ENCODE measurements at regions not wholly inside any gene's neighbourhood (a gene's known extent, or its start where the extent isn't known, plus 50 kb on each side); places are given as distances from the start of the nearest gene placed in this dataset.
"Not testable (repeated sequence)": the region's sequence is repeated elsewhere in the genome, so short reads cannot be mapped to it uniquely, and the experiment has no call there.

GRCh38 chr17:77609553-77610517, 348.7 kb upstream of the TNRC6C start:
- peak; percentile 93 to 94 for ATAC-seq

DNA sequence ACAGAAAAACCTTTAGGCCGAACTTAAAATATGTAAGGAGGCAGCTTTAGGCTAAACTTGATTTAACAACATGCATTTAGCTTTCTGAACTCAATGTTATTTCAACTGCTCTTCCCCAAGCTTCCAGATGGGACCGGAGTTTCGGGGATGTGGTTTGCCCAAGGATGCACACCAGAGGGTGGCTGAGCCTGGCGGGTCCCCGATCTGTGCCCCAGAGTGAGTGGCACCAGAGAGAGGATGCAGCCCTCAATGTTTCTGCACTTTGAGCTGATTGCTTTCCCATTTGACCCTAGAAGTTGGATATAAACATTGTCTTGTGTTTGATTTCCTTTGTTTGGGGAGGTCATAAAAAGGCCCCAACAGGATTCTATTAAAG, 348.0 kb upstream of the TNRC6C start:
- ATAC-seq: peak in 1 of 2 donors; percentile 15

DNA sequence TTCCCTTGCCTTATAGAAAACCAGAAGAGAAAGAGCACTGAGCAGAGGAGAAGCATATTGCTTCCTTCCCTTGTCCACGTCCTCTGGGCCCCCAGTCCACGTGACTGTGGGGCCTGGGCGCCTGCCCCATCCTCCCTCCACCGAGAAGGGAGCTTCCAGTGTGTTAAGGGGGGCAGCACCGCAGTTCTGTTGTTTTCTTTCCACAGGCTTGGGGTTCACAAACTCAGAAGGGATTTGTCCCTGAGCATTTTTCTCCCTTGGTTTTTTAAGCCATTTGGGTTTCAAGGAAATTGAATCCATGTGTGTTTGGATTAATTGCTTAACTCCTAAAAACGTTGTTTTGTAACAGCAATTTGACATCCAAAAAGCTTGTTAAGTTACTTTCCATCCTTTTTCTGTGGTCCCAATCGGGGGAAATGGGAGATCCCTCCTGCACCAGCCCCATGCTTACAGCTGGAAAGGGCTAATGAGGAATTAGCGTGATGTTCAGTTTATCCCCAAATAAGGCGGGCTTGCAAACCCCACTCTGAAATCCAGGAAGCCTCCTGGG, 347.5 kb upstream of the TNRC6C start:
- ATAC-seq: no peak

GRCh38 chr17:77611791-77612502, 346.6 kb upstream of the TNRC6C start:
- ATAC-seq: no peak

DNA sequence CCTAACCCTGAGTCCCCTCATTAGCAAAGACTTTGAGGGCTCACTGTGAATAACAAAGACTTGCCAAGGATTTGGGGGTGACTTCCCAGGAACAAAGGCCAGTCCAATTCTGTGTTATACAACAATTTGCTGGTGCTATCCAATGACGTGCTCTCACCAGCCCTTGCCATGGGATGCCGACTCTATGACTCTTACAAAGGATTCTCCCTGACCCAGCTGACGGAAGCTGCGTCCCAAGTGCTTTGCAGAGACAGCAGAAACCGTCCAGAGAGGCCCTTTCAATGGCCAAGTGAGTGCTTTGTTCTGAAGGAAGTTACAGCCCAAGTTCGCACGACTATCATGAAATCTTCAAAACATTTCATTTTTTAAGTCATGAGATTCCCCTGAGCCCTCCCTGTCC, 345.3 kb upstream of the TNRC6C start:
- no peak for ATAC-seq

- ATAC-seq: no peak
These were observed 344.9 kb upstream of the TNRC6C start for GRCh38 chr17:77613627-77614026.

GRCh38 chr17:77615703-77616253, 342.7 kb upstream of the TNRC6C start:
- no peak for ATAC-seq

GRCh38 chr17:77616254-77616731, 342.2 kb upstream of the TNRC6C start:
- no peak for ATAC-seq

- ATAC-seq: no peak
These were observed 341.0 kb upstream of the TNRC6C start for GRCh38 chr17:77617516-77617915.

- no peak for ATAC-seq
These were observed 340.3 kb upstream of the TNRC6C start for GRCh38 chr17:77618173-77618572.

- ATAC-seq: no peak
These were observed 339.8 kb upstream of the TNRC6C start for GRCh38 chr17:77618731-77619130.

DNA sequence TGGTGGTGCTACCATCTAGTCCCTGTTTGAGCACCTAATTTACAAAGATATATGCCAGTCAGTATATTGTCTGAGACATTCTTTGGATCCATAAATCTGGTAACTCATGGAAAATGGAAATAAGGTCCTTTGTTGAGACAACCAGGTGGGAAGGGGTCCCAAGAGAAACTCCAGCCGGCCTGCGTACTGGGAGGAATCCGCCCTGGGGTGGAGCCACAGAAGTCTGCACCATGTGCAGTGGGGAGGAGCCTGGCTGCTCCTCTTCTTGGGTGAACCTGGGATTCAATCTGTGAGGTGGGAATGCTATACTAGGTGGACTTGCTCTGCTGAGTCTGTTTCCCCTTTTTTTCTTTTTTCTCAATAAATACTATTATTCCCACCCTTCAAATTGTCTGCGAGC, 339.2 kb upstream of the TNRC6C start:
- ATAC-seq: no peak

- no peak for ATAC-seq
These were observed 338.7 kb upstream of the TNRC6C start for GRCh38 chr17:77619851-77620250.

DNA sequence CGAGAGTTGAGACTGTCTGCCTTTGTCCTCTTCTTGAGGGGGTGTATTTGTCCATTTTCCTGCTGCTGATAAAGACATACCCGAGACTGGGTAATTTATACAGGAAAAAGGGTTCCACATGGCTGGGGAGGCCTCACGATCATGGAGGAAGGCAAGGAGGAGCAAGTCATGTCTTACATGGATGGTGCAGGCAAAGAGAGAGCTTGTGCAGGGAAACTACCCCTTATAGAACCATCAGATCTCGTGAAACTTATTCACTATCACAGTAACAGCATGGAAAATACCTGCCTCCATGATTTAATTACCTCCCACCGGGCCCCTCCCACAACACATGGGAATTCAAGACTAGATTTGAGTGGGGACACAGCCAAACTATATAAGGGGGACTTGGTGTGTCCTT, 338.2 kb upstream of the TNRC6C start:
- no peak for ATAC-seq

DNA sequence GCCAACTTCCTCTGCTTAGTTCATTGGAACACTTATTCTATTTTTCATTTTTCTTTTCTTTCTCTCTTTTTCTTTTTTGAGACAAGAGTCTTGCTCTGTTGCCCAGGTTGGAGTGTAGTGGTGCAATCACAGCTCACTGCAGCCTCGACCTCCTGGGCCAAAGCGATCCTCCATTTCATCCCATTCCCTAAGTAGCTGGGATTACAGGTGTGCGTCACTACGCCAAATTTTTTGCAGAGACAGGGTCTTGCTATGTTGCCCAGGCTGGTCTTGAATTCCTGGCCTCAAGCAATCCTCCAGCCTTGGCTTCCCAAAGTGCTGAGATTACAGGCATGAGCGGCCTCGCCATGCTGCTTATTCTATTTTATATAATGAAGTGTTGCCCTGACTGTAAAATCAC, 336.4 kb upstream of the TNRC6C start:
- not testable (repeated sequence) for ATAC-seq

DNA sequence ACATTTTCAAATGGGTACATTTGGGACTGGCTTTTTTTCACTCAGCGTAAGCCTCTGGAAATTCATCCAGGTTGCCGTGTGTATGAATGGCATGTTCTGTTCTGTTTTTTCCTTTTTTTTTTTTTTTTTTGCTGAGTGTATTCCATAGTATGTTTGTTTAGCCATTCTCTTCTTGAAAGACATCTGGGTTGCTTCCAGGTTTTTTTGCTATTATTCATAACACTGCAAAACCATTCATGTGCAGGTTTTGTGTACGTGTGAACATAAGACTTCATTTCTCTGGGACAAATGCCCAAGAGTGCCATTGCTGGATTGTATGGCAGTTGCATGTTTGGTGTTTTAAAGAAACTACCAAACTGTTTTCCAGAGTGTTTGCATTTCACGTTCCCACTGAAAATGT, 335.9 kb upstream of the TNRC6C start:
- no peak for ATAC-seq

DNA sequence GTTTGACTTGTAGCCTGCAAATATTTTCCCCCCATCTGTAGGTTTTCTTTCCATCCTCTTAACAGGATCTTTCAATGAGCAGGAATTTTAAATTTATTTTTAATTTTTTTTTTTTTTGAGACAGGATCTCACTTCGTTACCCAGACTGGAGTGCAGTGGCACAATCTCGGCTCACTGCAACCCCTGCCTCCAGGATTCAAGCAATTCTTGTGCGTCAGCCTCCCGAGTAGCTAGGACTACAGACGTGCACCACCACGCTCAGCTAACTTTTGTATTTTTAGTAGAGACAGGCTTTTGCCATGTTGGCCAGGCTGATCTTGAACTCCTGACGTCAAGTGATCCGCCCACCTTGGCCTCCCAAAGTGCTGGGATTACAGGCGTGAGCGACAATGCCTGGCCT, 335.2 kb upstream of the TNRC6C start:
- not testable (repeated sequence) for ATAC-seq

DNA sequence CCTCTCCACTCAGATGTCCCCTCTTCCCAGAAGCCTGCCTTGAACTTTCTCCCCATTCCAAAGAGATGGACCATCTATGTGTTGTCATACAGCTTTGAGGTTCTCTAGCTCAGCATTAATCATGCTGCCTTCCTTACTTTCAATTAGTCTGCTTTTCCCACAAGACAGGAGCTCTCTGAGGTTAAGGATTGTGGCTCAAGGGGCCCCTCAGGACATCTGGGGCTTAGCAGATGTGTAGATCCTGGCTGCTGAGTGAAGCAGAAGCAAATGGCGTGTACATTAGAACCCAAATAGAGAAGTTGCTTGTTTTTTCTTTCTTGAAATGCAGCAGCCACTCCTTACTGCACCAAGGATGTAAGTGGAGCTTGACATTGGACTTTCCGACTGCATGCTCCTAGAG, 330.5 kb upstream of the TNRC6C start:
- ATAC-seq: no peak

- not testable (repeated sequence) for ATAC-seq
These were observed 329.2 kb upstream of the TNRC6C start for GRCh38 chr17:77629284-77629683.

GRCh38 chr17:77631307-77631706, 327.2 kb upstream of the TNRC6C start:
- no peak for ATAC-seq

DNA sequence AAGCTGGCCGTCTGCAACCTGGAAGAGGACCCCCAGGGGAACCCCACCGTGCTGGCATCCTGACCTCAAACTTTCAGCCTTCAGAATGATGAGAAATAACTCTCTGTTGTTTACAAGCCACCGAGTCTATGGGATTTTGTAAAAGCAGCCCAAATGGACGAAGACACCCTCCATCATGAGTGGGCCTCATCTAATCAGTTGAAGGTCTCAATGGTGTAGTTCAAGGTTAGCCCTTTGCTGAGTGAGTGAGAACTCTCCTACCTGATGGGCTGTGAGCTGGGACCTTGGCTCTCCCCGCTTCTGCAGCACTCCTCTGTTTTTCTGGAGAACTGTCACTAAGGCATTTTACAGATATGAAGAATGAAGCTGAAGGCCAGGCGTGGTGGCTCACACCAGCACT, 325.9 kb upstream of the TNRC6C start:
- no peak for ATAC-seq

- ATAC-seq: peak in 1 of 2 donors; percentile 55
These were observed 323.8 kb upstream of the TNRC6C start for GRCh38 chr17:77634710-77635109.

DNA sequence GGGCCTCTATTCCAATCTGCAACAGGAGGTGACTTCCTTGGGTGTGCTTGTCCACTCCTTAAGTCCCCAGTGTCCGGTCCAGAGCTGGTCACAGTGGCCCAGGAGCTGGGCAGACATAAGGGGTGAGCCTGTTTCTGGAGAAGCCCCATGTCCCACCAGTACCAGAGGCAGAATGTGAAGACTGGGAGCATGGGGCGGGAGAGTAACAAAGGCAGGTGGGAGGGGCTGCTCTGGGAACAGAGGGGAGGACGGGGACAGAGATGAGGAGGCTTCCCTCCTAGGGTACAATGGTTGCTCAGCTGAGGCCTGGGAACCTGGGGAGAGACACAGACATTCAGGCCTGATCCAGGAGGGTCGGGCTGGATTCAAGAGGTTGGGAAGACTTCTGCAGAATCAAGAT, 323.3 kb upstream of the TNRC6C start:
- ATAC-seq: no peak

Measured in activated CD4-positive, CD25-positive, alpha-beta regulatory T cell treated with anti-CD3 and anti-CD28 coated beads, Interleukin-2, amount 50 U/mL, for 24 hours (primary cell).